ENCODE measurements at regions not wholly inside any gene's neighbourhood (a gene's known extent, or its start where the extent isn't known, plus 50 kb on each side); places are given as distances from the start of the nearest gene placed in this dataset.

DNA sequence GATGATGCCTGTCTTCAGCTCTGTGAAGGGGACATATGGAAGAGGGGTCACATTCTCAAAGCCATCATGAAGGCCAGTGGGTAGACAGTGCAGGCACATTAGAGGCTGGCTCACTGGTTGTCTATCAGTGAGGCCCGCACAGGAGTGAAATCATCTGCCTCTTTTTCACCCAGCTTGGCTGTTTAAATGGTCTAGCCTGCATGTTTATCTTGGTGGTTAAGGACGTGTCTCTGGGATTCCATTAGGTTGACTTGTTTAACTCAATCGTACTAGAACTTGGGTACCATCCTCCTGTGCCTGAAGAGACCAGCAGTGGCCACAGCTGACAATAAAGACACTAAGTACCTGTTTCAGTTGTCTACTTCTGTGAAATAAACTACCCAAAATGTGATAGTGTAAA, 219.3 kb downstream of the PLPP3 start:
- TF ChIP-seq POLR2AphosphoS5 (IDR thresholded peaks at IDR 0.05) (no peak), POLR2A (IDR thresholded peaks at IDR 0.05) (no peak), EP300 (IDR thresholded peaks at IDR 0.05; ENCODE audit: low read depth) (no peak)
- TF ChIP-seq, protein P1, sequence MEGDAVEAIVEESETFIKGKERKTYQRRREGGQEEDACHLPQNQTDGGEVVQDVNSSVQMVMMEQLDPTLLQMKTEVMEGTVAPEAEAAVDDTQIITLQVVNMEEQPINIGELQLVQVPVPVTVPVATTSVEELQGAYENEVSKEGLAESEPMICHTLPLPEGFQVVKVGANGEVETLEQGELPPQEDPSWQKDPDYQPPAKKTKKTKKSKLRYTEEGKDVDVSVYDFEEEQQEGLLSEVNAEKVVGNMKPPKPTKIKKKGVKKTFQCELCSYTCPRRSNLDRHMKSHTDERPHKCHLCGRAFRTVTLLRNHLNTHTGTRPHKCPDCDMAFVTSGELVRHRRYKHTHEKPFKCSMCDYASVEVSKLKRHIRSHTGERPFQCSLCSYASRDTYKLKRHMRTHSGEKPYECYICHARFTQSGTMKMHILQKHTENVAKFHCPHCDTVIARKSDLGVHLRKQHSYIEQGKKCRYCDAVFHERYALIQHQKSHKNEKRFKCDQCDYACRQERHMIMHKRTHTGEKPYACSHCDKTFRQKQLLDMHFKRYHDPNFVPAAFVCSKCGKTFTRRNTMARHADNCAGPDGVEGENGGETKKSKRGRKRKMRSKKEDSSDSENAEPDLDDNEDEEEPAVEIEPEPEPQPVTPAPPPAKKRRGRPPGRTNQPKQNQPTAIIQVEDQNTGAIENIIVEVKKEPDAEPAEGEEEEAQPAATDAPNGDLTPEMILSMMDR (IDR thresholded peaks at IDR 0.05): no peak
- no peaks in the 10 kb centered on the region for H3K4me1 ChIP-seq
- H3K36me3 ChIP-seq: no peaks in the 10 kb centered on the region
- WGBS, 2 donors (ENCODE audit: low coverage in 1 of 2): 84% methylated on average over 3 of the region's 3 CpGs; no CpG with 5 or more reads in 1 of the 2 donors
- DNase-seq: no peak
- H3K27me3 ChIP-seq: no peaks in the 10 kb centered on the region
- H3K9me3 ChIP-seq: no peaks in the 10 kb centered on the region
- in situ Hi-C loops (cut with MboI; ENCODE audit: low pct_ligation_motif_present in 1 of 4, low pct_unique_long_range_greater_than_20kb in 1 of 4, low sequenced_read_pairs in 3 of 4) (no loop called here), intact Hi-C loops (cut with DNase I; ENCODE audit: low total_unique reads) (no loop called here)
- H3K4me3 ChIP-seq: no peak overlapping the region
- H3K27ac ChIP-seq: no peak overlapping the region

DNA sequence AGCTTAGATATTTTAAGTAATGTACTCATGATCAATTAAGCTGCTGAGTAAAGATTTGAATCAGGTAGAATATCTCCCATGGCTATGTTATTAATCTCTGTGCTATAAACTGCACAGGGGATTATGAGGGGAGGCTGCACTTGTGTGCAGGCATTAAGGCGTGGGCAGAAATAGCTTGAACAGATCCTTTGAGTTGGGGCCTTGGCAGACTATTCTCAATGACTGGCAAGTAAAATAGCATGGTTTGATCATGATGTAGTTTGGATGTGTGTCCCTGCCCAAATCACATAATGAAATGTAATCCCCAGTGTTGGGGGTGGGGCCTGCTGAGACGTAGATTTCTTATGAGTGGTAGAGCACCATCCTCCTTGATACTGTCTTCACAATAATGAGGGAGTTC, 220.3 kb downstream of the PLPP3 start:
- in situ Hi-C loops (cut with MboI; ENCODE audit: low pct_ligation_motif_present in 1 of 4, low pct_unique_long_range_greater_than_20kb in 1 of 4, low sequenced_read_pairs in 3 of 4) (no loop called here), intact Hi-C loops (cut with DNase I; ENCODE audit: low total_unique reads) (no loop called here)
- Histone ChIP-seq H3K9me3 (no peaks in the 10 kb centered on the region), H3K27me3 (no peaks in the 10 kb centered on the region), H3K4me1 (no peaks in the 10 kb centered on the region), H3K27ac (no peak overlapping the region), H3K4me3 (no peak overlapping the region), H3K36me3 (no peaks in the 10 kb centered on the region)
- no peak for DNase-seq
- TF ChIP-seq POLR2AphosphoS5 (IDR thresholded peaks at IDR 0.05) (no peak), EP300 (IDR thresholded peaks at IDR 0.05; ENCODE audit: low read depth) (no peak), POLR2A (IDR thresholded peaks at IDR 0.05) (no peak)
- TF ChIP-seq, protein P1 (IDR thresholded peaks at IDR 0.05): no peak
- 85% methylated on average over 2 of the region's 2 CpGs; no CpG with 5 or more reads in 1 of the 2 donors for WGBS, 2 donors (ENCODE audit: low coverage in 1 of 2)

DNA sequence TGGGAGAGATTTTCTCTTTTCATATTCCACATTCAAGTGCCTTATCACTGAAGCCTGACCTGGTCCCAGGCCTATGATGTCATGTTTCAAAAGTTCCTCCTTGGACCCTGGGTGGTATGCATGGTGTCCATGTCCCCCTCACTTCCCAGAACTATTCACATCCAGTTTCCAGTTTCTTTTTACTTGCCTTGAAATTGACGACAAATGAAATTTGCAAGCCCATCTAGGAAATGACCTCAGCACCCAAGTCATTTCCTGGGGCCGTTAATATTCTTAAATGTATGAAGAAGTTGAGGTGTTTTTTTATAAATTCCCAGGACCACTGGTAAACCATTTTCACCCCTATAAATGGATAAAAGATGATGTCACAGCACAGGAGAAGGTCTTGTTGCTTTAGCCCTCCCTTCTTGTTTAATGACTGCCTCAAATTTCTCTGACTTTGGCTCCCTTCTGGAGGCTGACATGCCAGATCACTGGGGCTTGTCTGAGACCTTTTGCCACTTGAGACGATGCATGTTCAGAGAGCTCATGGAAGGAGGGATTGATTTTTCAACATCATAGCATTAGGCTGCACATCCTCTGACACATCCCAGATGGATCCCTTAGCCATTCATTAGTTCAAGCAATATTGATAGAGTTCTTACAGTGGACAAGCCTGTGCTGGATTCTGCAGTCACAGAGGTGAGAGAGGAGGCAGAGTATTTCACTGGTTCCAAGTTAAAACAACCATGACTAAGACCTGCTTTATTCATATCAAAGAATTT, 221.3 kb downstream of the PLPP3 start:
- Histone ChIP-seq H3K27me3 (no peaks in the 10 kb centered on the region), H3K4me3 (no peak overlapping the region), H3K9me3 (no peaks in the 10 kb centered on the region), H3K36me3 (no peaks in the 10 kb centered on the region), H3K4me1 (no peaks in the 10 kb centered on the region), H3K27ac (no peak overlapping the region)
- WGBS, 2 donors (ENCODE audit: low coverage in 1 of 2): 68% methylated on average over 3 of the region's 3 CpGs; no CpG with 5 or more reads in 1 of the 2 donors
- no peak for DNase-seq
- TF ChIP-seq EP300 (IDR thresholded peaks at IDR 0.05; ENCODE audit: low read depth) (no peak), POLR2AphosphoS5 (IDR thresholded peaks at IDR 0.05) (no peak), POLR2A (IDR thresholded peaks at IDR 0.05) (no peak)
- TF ChIP-seq, protein P1 (IDR thresholded peaks at IDR 0.05): no peak
- in situ Hi-C loops (cut with MboI; ENCODE audit: low pct_ligation_motif_present in 1 of 4, low pct_unique_long_range_greater_than_20kb in 1 of 4, low sequenced_read_pairs in 3 of 4): no loop called here
- intact Hi-C loops (cut with DNase I; ENCODE audit: low total_unique reads): no loop called here

DNA sequence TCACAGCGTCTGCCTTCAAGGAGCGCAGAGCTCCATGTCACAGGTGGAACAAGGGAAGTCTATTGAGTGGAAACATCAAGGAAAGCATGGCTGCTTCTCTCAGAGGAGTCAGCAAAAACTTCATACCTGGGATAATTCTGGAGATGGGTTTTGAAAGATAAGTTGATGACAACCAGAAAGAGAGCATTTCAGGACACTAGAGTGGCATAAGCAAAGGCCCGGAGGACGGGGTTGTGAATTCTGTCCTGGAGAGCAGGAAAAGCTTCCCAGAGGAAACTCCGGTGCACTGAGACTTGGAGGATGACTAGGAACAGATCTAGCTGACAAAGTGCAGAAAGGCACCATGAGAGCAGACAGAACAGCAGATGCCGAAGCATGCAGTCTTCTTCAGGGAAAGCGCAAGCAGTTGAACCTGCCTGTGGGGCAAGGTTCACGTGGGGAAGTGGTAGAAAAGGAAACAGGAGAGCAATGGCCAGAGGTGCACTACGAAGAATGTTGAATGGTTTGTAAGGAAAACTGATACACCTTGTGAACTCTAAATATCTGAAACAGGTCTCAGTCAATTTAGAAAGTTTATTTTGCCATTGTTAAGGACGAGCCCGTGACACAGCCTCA, 222.9 kb downstream of the PLPP3 start:
- no peaks in the 10 kb centered on the region for H3K9me3 ChIP-seq
- no peaks in the 10 kb centered on the region for H3K4me1 ChIP-seq
- 89 to 91% methylated on average over 8 to 11 of the region's 11 CpGs for WGBS, 2 donors (ENCODE audit: low coverage in 1 of 2)
- intact Hi-C loops (cut with DNase I; ENCODE audit: low total_unique reads): no loop called here
- no peaks in the 10 kb centered on the region for H3K27me3 ChIP-seq
- in situ Hi-C loops (cut with MboI; ENCODE audit: low pct_ligation_motif_present in 1 of 4, low pct_unique_long_range_greater_than_20kb in 1 of 4, low sequenced_read_pairs in 3 of 4): no loop called here
- DNase-seq: no peak
- TF ChIP-seq POLR2AphosphoS5 (IDR thresholded peaks at IDR 0.05) (no peak), POLR2A (IDR thresholded peaks at IDR 0.05) (no peak), EP300 (IDR thresholded peaks at IDR 0.05; ENCODE audit: low read depth) (no peak)
- TF ChIP-seq, protein P1 (IDR thresholded peaks at IDR 0.05): no peak
- no peaks in the 10 kb centered on the region for H3K36me3 ChIP-seq
- no peak overlapping the region for H3K4me3 ChIP-seq
- H3K27ac ChIP-seq: no peak overlapping the region
